ENCODE measurements at regions not wholly inside any gene's neighbourhood (a gene's known extent, or its start where the extent isn't known, plus 50 kb on each side); places are given as distances from the start of the nearest gene placed in this dataset.

- DNase-seq = no peak
- no peak overlapping the region for H3K4me3 Mint-ChIP-seq (ENCODE audit: unreplicated experiment)
- intact Hi-C loops (cut with micrococcal nuclease; ENCODE audit: unreplicated experiment) = no loop called here
- Histone ChIP-seq H3K36me3 (ENCODE audit: control insufficient read depth, insufficient read depth, low read length) (no peaks in the 10 kb centered on the region), H3K27me3 (replicated peaks; ENCODE audit: control insufficient read depth, insufficient read depth, low read length) (no peaks in the 10 kb centered on the region), H3K4me1 (no peaks in the 10 kb centered on the region), H3K9me3 (0 out of 2 replicates have a peak, but pooled peaks cover 4% of the 10 kb centered on the region), H3K4me3 (ENCODE audit: low read depth, low read length) (no peak overlapping the region)
- POLR2A ChIA-PET = no interaction called here
- H3K27ac Mint-ChIP-seq (ENCODE audit: unreplicated experiment) = no peak overlapping the region
- H3K9me3 Mint-ChIP-seq (ENCODE audit: unreplicated experiment) = no peaks in the 10 kb centered on the region
- no peaks in the 10 kb centered on the region for H3K36me3 Mint-ChIP-seq (ENCODE audit: insufficient read depth, unreplicated experiment)
- no peak for TF ChIP-seq CTCF (IDR thresholded peaks at IDR 0.05; ENCODE audit: insufficient read depth in 1 of 2, low read depth in 1 of 2, low read length in 1 of 2, severe bottlenecking in 1 of 2, unreplicated experiment in 1 of 2)
- no TSS peak for BruUV-seq (replicated peaks)
- H3K27me3 Mint-ChIP-seq (ENCODE audit: insufficient read depth, unreplicated experiment) = no peaks in the 10 kb centered on the region
- CTCF ChIA-PET = no interaction called here
- H3K4me1 Mint-ChIP-seq (ENCODE audit: low read depth, unreplicated experiment) = no peaks in the 10 kb centered on the region
These were observed 1127.0 kb upstream of the CRIM1 start for GRCh38 chr2:35228584-35228983.

GRCh38 chr2:35220461-35220860 is 1135.1 kb upstream of the CRIM1 start:
- no peak for TF ChIP-seq CTCF (IDR thresholded peaks at IDR 0.05; ENCODE audit: insufficient read depth in 1 of 2, low read depth in 1 of 2, low read length in 1 of 2, severe bottlenecking in 1 of 2, unreplicated experiment in 1 of 2)
- DNase-seq = no peak
- Mint-ChIP-seq H3K4me1 (ENCODE audit: low read depth, unreplicated experiment) (no peaks in the 10 kb centered on the region), H3K36me3 (ENCODE audit: insufficient read depth, unreplicated experiment) (no peaks in the 10 kb centered on the region), H3K27me3 (ENCODE audit: insufficient read depth, unreplicated experiment) (no peaks in the 10 kb centered on the region), H3K4me3 (ENCODE audit: unreplicated experiment) (no peak overlapping the region), H3K27ac (ENCODE audit: unreplicated experiment) (no peak overlapping the region), H3K9me3 (ENCODE audit: unreplicated experiment) (no peaks in the 10 kb centered on the region)
- H3K4me1 ChIP-seq = no peaks in the 10 kb centered on the region
- BruUV-seq (replicated peaks) = no TSS peak
- no peak overlapping the region for H3K4me3 ChIP-seq (ENCODE audit: low read depth, low read length)
- no peaks in the 10 kb centered on the region for H3K36me3 ChIP-seq (ENCODE audit: control insufficient read depth, insufficient read depth, low read length)
- intact Hi-C loops (cut with micrococcal nuclease; ENCODE audit: unreplicated experiment) = no loop called here
- no peaks in the 10 kb centered on the region for H3K27me3 ChIP-seq (replicated peaks; ENCODE audit: control insufficient read depth, insufficient read depth, low read length)
- ChIA-PET POLR2A (no interaction called here), CTCF (no interaction called here)
- no peaks in the 10 kb centered on the region for H3K9me3 ChIP-seq

- H3K36me3 ChIP-seq (ENCODE audit: control insufficient read depth, insufficient read depth, low read length) = no peaks in the 10 kb centered on the region
- H3K4me1 ChIP-seq = no peaks in the 10 kb centered on the region
- H3K9me3 Mint-ChIP-seq (ENCODE audit: unreplicated experiment) = no peaks in the 10 kb centered on the region
- H3K4me3 Mint-ChIP-seq (ENCODE audit: unreplicated experiment) = no peak overlapping the region
- H3K27me3 Mint-ChIP-seq (ENCODE audit: insufficient read depth, unreplicated experiment) = peaks cover 2% of the 10 kb centered on the region
- DNase-seq = no peak
- no peak overlapping the region for H3K4me3 ChIP-seq (ENCODE audit: low read depth, low read length)
- ChIA-PET CTCF (no interaction called here), POLR2A (no interaction called here)
- no peaks in the 10 kb centered on the region for H3K36me3 Mint-ChIP-seq (ENCODE audit: insufficient read depth, unreplicated experiment)
- H3K27me3 ChIP-seq (replicated peaks; ENCODE audit: control insufficient read depth, insufficient read depth, low read length) = no peaks in the 10 kb centered on the region
- no peak for TF ChIP-seq CTCF (IDR thresholded peaks at IDR 0.05; ENCODE audit: insufficient read depth in 1 of 2, low read depth in 1 of 2, low read length in 1 of 2, severe bottlenecking in 1 of 2, unreplicated experiment in 1 of 2)
- H3K4me1 Mint-ChIP-seq (ENCODE audit: low read depth, unreplicated experiment) = no peaks in the 10 kb centered on the region
- no TSS peak for BruUV-seq (replicated peaks)
- no peaks in the 10 kb centered on the region for H3K9me3 ChIP-seq
- intact Hi-C loops (cut with micrococcal nuclease; ENCODE audit: unreplicated experiment) = no loop called here
- no peak overlapping the region for H3K27ac Mint-ChIP-seq (ENCODE audit: unreplicated experiment)
These were observed 1150.7 kb upstream of the CRIM1 start for GRCh38 chr2:35204881-35205280.

Measured in Caco-2 (cell line).